OCI-LY1 (cell line): ENCODE measurements at regions not wholly inside any gene's neighbourhood (a gene's known extent, or its start where the extent isn't known, plus 50 kb on each side); places are given as distances from the start of the nearest gene placed in this dataset.

Source experiments
- H2AFZ ChIP-seq: fragments of 200-600 bp; sonication (generic), shearing (Covaris generic); 2 replicates; pipeline ENCODE4 v1.6.0; 2014; ENCODE audit warnings: antibody characterized with exemption, mild to moderate bottlenecking, low read length
- H3F3A ChIP-seq: fragments of 200-600 bp; sonication (generic), shearing (Covaris generic); 2 replicates; pipeline ENCODE4 v1.6.0; 2014; ENCODE audit warnings: mild to moderate bottlenecking, antibody characterized with exemption, low read length, moderate library complexity; ENCODE audit not compliant: insufficient read depth
- H3K27ac ChIP-seq: fragments of 200-600 bp; sonication (generic); 2 replicates; pipeline ENCODE4 v1.5.1; 2014; ENCODE audit warnings: low read length, mixed run types, mild to moderate bottlenecking, low read depth; ENCODE audit not compliant: poor library complexity, severe bottlenecking
- H3K27me3 ChIP-seq: fragments of 200-600 bp; sonication (generic); 2 replicates; pipeline ENCODE4 v1.6.0; 2014; ENCODE audit warnings: antibody characterized with exemption, mild to moderate bottlenecking, low read length, moderate library complexity; ENCODE audit not compliant: insufficient read depth
- H3K36me3 ChIP-seq: fragments of 200-600 bp; sonication (generic); 2 replicates; pipeline ENCODE4 v1.6.1; 2014; ENCODE audit warnings: mild to moderate bottlenecking, antibody characterized with exemption, low read length, moderate library complexity, mixed read lengths; ENCODE audit not compliant: insufficient read depth
- H3K4me1 ChIP-seq: fragments of 200-600 bp; sonication (generic); 2 replicates; pipeline ENCODE4 v1.5.1; 2014; ENCODE audit warnings: mild to moderate bottlenecking, low read length, moderate library complexity; ENCODE audit not compliant: insufficient read depth, severe bottlenecking
- H3K4me2 ChIP-seq: fragments of 200-600 bp; sonication (generic), shearing (Covaris generic); 2 replicates; pipeline ENCODE4 v1.6.1; 2014; ENCODE audit warnings: low read length
- H3K4me3 ChIP-seq: fragments of 200-600 bp; sonication (generic); 2 replicates; pipeline ENCODE4 v1.5.1; 2014; ENCODE audit warnings: low read length, low read depth, mild to moderate bottlenecking, mixed read lengths; ENCODE audit not compliant: poor library complexity, severe bottlenecking
- H3K79me2 ChIP-seq: fragments of 200-600 bp; shearing (Covaris generic); 2 replicates; pipeline ENCODE4 v1.6.1; 2016; ENCODE audit warnings: mixed run types, low read length, mixed read lengths; ENCODE audit not compliant: insufficient read depth
- H3K9ac ChIP-seq: fragments of 200-600 bp; sonication (generic), shearing (Covaris generic); 2 replicates; pipeline ENCODE4 v1.6.1; 2014; ENCODE audit warnings: mild to moderate bottlenecking, low read length, mixed read lengths
- H3K9me2 ChIP-seq: fragments of 200-600 bp; sonication (generic), shearing (Covaris generic); 2 replicates; pipeline ENCODE4 v1.6.1; 2014; ENCODE audit warnings: low read depth, mild to moderate bottlenecking, low read length, mixed read lengths
- H3K9me3 ChIP-seq: fragments of 200-600 bp; shearing (Covaris generic); 2 replicates; pipeline ENCODE4 v1.6.1; 2014; ENCODE audit warnings: low read length, mixed read lengths
- H4K20me1 ChIP-seq: fragments of 200-600 bp; sonication (generic), shearing (Covaris generic); 2 replicates; pipeline ENCODE4 v1.6.0; 2016; ENCODE audit warnings: mild to moderate bottlenecking, low read length; ENCODE audit not compliant: insufficient read depth
- EZH2 ChIP-seq: fragments of 200-600 bp; sonication (generic), shearing (Covaris generic); IDR thresholded peaks from 2 replicates; pipeline ENCODE4 v1.8.0; 2017; ENCODE audit warnings: borderline replicate concordance, mixed run types, mild to moderate bottlenecking, antibody characterized with exemption, low read length, moderate library complexity, mixed read lengths
- TF ChIP-seq, protein P1 (sequence below): fragments of 200-600 bp; sonication (generic), shearing (Covaris generic); IDR thresholded peaks from 2 replicates; pipeline ENCODE4 v1.5.1; 2017; ENCODE audit warnings: mild to moderate bottlenecking, antibody characterized with exemption, low read length, moderate library complexity, mixed read lengths

GRCh38 chr5:112112346-112112745, 306.7 kb downstream of the EPB41L4A start:
- no peak overlapping the region for H3K4me2 ChIP-seq
- no peak overlapping the region for H3K9ac ChIP-seq
- no peaks in the 10 kb centered on the region for H3K79me2 ChIP-seq
- TF ChIP-seq, protein P1, sequence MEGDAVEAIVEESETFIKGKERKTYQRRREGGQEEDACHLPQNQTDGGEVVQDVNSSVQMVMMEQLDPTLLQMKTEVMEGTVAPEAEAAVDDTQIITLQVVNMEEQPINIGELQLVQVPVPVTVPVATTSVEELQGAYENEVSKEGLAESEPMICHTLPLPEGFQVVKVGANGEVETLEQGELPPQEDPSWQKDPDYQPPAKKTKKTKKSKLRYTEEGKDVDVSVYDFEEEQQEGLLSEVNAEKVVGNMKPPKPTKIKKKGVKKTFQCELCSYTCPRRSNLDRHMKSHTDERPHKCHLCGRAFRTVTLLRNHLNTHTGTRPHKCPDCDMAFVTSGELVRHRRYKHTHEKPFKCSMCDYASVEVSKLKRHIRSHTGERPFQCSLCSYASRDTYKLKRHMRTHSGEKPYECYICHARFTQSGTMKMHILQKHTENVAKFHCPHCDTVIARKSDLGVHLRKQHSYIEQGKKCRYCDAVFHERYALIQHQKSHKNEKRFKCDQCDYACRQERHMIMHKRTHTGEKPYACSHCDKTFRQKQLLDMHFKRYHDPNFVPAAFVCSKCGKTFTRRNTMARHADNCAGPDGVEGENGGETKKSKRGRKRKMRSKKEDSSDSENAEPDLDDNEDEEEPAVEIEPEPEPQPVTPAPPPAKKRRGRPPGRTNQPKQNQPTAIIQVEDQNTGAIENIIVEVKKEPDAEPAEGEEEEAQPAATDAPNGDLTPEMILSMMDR = no peak
- TF ChIP-seq EZH2 = no peak
- no peak overlapping the region for H3K4me3 ChIP-seq
- no peaks in the 10 kb centered on the region for H3K36me3 ChIP-seq
- H3K27me3 ChIP-seq = no peaks in the 10 kb centered on the region
- H3K27ac ChIP-seq = no peak overlapping the region
- H2AFZ ChIP-seq = no peak overlapping the region
- H3F3A ChIP-seq = no peaks in the 10 kb centered on the region
- H3K9me2 ChIP-seq = no peaks in the 10 kb centered on the region
- no peaks in the 10 kb centered on the region for H3K9me3 ChIP-seq
- peaks cover 24% of the 10 kb centered on the region for H3K4me1 ChIP-seq
- no peaks in the 10 kb centered on the region for H4K20me1 ChIP-seq

DNA sequence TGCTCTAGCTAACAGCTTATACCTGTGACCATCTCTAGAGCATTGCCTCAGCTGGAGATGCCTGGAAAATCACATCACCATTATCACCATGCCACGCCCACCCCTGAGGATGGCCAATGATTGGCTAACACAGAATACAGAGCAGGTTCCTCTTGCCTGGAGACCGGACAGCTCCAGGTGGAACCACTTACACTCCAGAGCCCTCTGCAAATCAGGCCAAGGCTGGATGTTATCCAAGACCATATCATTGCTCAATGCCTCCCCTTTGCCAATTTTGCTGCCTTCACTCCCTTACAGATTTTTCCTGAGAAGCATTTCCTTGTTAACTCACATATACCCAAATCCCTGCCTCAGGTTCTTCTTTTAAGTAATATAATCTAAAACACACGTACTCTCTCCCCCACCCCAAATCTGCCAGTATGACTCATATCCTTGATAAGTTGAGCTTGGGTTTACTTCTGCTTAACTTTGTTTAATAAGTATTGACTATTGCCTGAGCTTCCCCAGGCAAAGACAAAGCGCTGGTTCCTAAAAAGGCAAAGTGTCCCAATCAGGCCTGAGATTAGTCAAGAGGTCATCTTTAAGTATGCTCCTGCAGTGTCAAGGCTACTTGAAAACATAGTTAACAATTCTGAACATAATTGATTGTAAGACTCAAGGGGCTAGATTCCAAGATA, 309.6 kb downstream of the EPB41L4A start:
- no peaks in the 10 kb centered on the region for H4K20me1 ChIP-seq
- H3K79me2 ChIP-seq = no peaks in the 10 kb centered on the region
- no peak overlapping the region for H3K9ac ChIP-seq
- no peaks in the 10 kb centered on the region for H3K9me2 ChIP-seq
- no peak overlapping the region for H2AFZ ChIP-seq
- no peak overlapping the region for H3K27ac ChIP-seq
- no peaks in the 10 kb centered on the region for H3F3A ChIP-seq
- no peak overlapping the region for H3K4me2 ChIP-seq
- no peaks in the 10 kb centered on the region for H3K36me3 ChIP-seq
- H3K9me3 ChIP-seq = no peaks in the 10 kb centered on the region
- H3K4me1 ChIP-seq = no peaks in the 10 kb centered on the region
- no peaks in the 10 kb centered on the region for H3K27me3 ChIP-seq
- no peak overlapping the region for H3K4me3 ChIP-seq
- no peak for TF ChIP-seq EZH2
- TF ChIP-seq, protein P1 = no peak

DNA sequence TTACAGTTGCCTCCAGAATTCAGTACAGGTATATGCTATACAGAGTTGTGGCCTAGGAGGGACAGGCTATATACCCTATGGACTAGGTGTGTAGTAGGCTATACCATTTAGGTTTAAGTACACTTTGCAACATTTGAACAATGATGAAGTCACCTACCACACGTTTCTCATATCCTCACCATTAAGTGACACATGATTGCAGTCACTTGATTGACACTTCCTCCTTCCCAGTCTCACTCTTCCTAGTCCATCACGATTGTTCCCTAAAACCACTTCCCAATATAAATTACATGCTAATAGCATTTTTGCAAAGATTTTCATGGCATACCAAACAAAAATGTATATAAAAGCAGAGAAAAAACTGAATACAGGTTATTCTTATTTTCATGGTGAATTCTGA, 312.2 kb downstream of the EPB41L4A start:
- no peak overlapping the region for H3K9ac ChIP-seq
- no peaks in the 10 kb centered on the region for H3F3A ChIP-seq
- H2AFZ ChIP-seq = no peak overlapping the region
- H3K27ac ChIP-seq = no peak overlapping the region
- no peaks in the 10 kb centered on the region for H3K9me3 ChIP-seq
- no peak overlapping the region for H3K4me2 ChIP-seq
- no peaks in the 10 kb centered on the region for H4K20me1 ChIP-seq
- no peak overlapping the region for H3K4me3 ChIP-seq
- TF ChIP-seq, protein P1 = no peak
- H3K4me1 ChIP-seq = no peaks in the 10 kb centered on the region
- H3K27me3 ChIP-seq = no peaks in the 10 kb centered on the region
- no peaks in the 10 kb centered on the region for H3K9me2 ChIP-seq
- H3K79me2 ChIP-seq = no peaks in the 10 kb centered on the region
- H3K36me3 ChIP-seq = no peaks in the 10 kb centered on the region
